Fibroblast of lung (primary cell): ENCODE measurements at regions not wholly inside any gene's neighbourhood (a gene's known extent, or its start where the extent isn't known, plus 50 kb on each side); places are given as distances from the start of the nearest gene placed in this dataset.

ENCODE experiments used
- DNase-seq, 2 donors: peaks; one replicate each; pipeline versions ENCODE4 v3.0.0 to v3.0.0-alpha.2; 2010; ENCODE audit warnings: low read depth in 2 of 2
- H2AFZ ChIP-seq: 2 replicates; pipeline ENCODE4 v1.5.1; 2012; ENCODE audit warnings: low read length, control low read depth, inconsistent platforms
- H3K27ac ChIP-seq: 2 replicates; pipeline ENCODE4 v1.5.1; 2011; ENCODE audit warnings: low read length, control low read depth; ENCODE audit not compliant: insufficient read depth
- H3K27me3 ChIP-seq: 2 replicates; pipeline ENCODE4 v1.5.1; 2011; ENCODE audit warnings: mild to moderate bottlenecking, low read length; ENCODE audit not compliant: control insufficient read depth, insufficient read depth
- H3K36me3 ChIP-seq: 2 replicates; pipeline ENCODE4 v1.5.1; 2011; ENCODE audit warnings: low read length; ENCODE audit not compliant: control insufficient read depth, insufficient read depth
- H3K4me1 ChIP-seq: 2 replicates; pipeline ENCODE4 v1.5.1; 2011; ENCODE audit warnings: low read length; ENCODE audit not compliant: control insufficient read depth, insufficient read depth; ENCODE audit errors: extremely low read depth
- H3K4me2 ChIP-seq: 2 replicates; pipeline ENCODE4 v1.5.1; 2011; ENCODE audit warnings: low read length, control low read depth; ENCODE audit not compliant: insufficient read depth; ENCODE audit errors: extremely low read depth
- H3K4me3 ChIP-seq, 4 experiments: fragments of 200-600 bp in 1 of 4; sonication (generic) in 1 of 4; replicated peaks in 1 of 4; 2 replicates each; pipeline ENCODE4 v1.5.1; 2011 to 2016; ENCODE audit warnings: low read length in 4 of 4, low read depth in 3 of 4, mild to moderate bottlenecking in 3 of 4, control low read depth in 2 of 4, inconsistent platforms in 1 of 4, mixed read lengths in 1 of 4; ENCODE audit not compliant: insufficient read depth in 1 of 4; ENCODE audit errors: control extremely low read depth in 1 of 4
- H3K79me2 ChIP-seq: 2 replicates; pipeline ENCODE4 v1.5.1; 2012; ENCODE audit warnings: mild to moderate bottlenecking, low read length, inconsistent platforms; ENCODE audit not compliant: control insufficient read depth, insufficient read depth
- H3K9ac ChIP-seq: 2 replicates; pipeline ENCODE4 v1.5.1; 2011; ENCODE audit warnings: mild to moderate bottlenecking, low read length, control low read depth; ENCODE audit not compliant: insufficient read depth
- H3K9me3 ChIP-seq: 2 replicates; pipeline ENCODE4 v1.5.1; 2012; ENCODE audit warnings: low read depth, low read length; ENCODE audit not compliant: control insufficient read depth, insufficient read depth
- H4K20me1 ChIP-seq: 2 replicates; pipeline ENCODE4 v1.5.1; 2011; ENCODE audit warnings: low read length; ENCODE audit not compliant: control insufficient read depth, insufficient read depth; ENCODE audit errors: extremely low read depth
- CTCF ChIP-seq, 2 donors: IDR thresholded peaks in 1 of 2; conservative IDR thresholded peaks in 1 of 2; 1 replicate in 1 of 2; 2 replicates in 1 of 2; pipeline ENCODE4 v1.5.1; 2011 to 2012; ENCODE audit warnings: low read length in 2 of 2, control low read depth in 1 of 2, inconsistent platforms in 1 of 2, low read depth in 1 of 2, mild to moderate bottlenecking in 1 of 2
- EZH2 ChIP-seq: IDR thresholded peaks from 2 replicates; pipeline ENCODE4 v1.5.1; 2012; ENCODE audit warnings: low read length, control low read depth, mild to moderate bottlenecking; ENCODE audit errors: missing control alignments

- Histone ChIP-seq H3K9ac (no peak overlapping the region), H3K9me3 (no peaks in the 10 kb centered on the region), H3K4me2 (no peak overlapping the region), H3K36me3 (no peaks in the 10 kb centered on the region), H2AFZ (no peak overlapping the region), H4K20me1 (no peaks in the 10 kb centered on the region), H3K4me1 (no peaks in the 10 kb centered on the region), H3K27ac (no peak overlapping the region), H3K79me2 (no peaks in the 10 kb centered on the region), H3K27me3 (no peaks in the 10 kb centered on the region), H3K4me3 (no peak overlapping the region)
- no peak for TF ChIP-seq CTCF (conservative IDR thresholded peaks at IDR 0.05 in 1 of 2, IDR thresholded peaks at IDR 0.05 in 1 of 2; ENCODE audit: low read depth in 1 of 2, low read length in 2 of 2)
- no peak for TF ChIP-seq EZH2
- peak in 1 of 2 donors; percentile 20 for DNase-seq
These were observed 240.3 kb downstream of the EMP1 start for GRCh38 chr12:13436696-13437391.

- DNase-seq: no peak
- H3K4me2 ChIP-seq: no peak overlapping the region
- no peaks in the 10 kb centered on the region for H3K36me3 ChIP-seq
- no peaks in the 10 kb centered on the region for H3K9me3 ChIP-seq
- no peak overlapping the region for H3K9ac ChIP-seq
- TF ChIP-seq EZH2 (no peak), CTCF (conservative IDR thresholded peaks at IDR 0.05 in 1 of 2, IDR thresholded peaks at IDR 0.05 in 1 of 2; ENCODE audit: low read depth in 1 of 2, low read length in 2 of 2) (no peak)
- H3K27ac ChIP-seq: no peak overlapping the region
- no peaks in the 10 kb centered on the region for H4K20me1 ChIP-seq
- H2AFZ ChIP-seq: no peak overlapping the region
- H3K4me1 ChIP-seq: no peaks in the 10 kb centered on the region
- H3K4me3 ChIP-seq: no peak overlapping the region
- H3K27me3 ChIP-seq: no peaks in the 10 kb centered on the region
- no peaks in the 10 kb centered on the region for H3K79me2 ChIP-seq
These were observed 239.7 kb downstream of the EMP1 start for GRCh38 chr12:13436182-13436581.

- no peaks in the 10 kb centered on the region for H3K36me3 ChIP-seq
- H3K9me3 ChIP-seq: no peaks in the 10 kb centered on the region
- no peak overlapping the region for H3K27ac ChIP-seq
- no peaks in the 10 kb centered on the region for H3K4me1 ChIP-seq
- DNase-seq: no peak
- H4K20me1 ChIP-seq: no peaks in the 10 kb centered on the region
- no peak overlapping the region for H3K4me3 ChIP-seq
- H3K27me3 ChIP-seq: no peaks in the 10 kb centered on the region
- no peak for TF ChIP-seq EZH2
- TF ChIP-seq CTCF (conservative IDR thresholded peaks at IDR 0.05 in 1 of 2, IDR thresholded peaks at IDR 0.05 in 1 of 2; ENCODE audit: low read depth in 1 of 2, low read length in 2 of 2): no peak
- no peak overlapping the region for H3K4me2 ChIP-seq
- no peak overlapping the region for H3K9ac ChIP-seq
- no peaks in the 10 kb centered on the region for H3K79me2 ChIP-seq
- H2AFZ ChIP-seq: no peak overlapping the region
These were observed 238.9 kb downstream of the EMP1 start for GRCh38 chr12:13435235-13435933.
